Uterus (tissue), 2 donors: ENCODE measurements at regions not wholly inside any gene's neighbourhood (a gene's known extent, or its start where the extent isn't known, plus 50 kb on each side); places are given as distances from the start of the nearest gene placed in this dataset.

ENCODE experiments used
- CTCF ChIP-seq, 4 experiments: fragments of 200-600 bp in 2 of 4; fragments of 450-650 bp in 2 of 4; sonication (generic) in 2 of 4; IDR thresholded peaks; one replicate each; pipeline ENCODE4 v1.5.1; 2016 to 2019; ENCODE audit warnings: antibody characterized with exemption in 4 of 4, mild to moderate bottlenecking in 2 of 4, moderate library complexity in 1 of 4
- POLR2A ChIP-seq, 2 donors: fragments of 450-650 bp; IDR thresholded peaks; one replicate each; pipeline ENCODE4 v1.6.1; 2016; ENCODE audit warnings: antibody characterized with exemption in 2 of 2, mild to moderate bottlenecking in 1 of 2, moderate library complexity in 1 of 2

GRCh38 chrX:43373032-43373431, 283.1 kb upstream of the MAOA start:
- TF ChIP-seq CTCF (IDR thresholded peaks at IDR 0.05) (no peak), POLR2A (IDR thresholded peaks at IDR 0.05) (no peak)
